HG02798 (cell line): ENCODE measurements at regions not wholly inside any gene's neighbourhood (a gene's known extent, or its start where the extent isn't known, plus 50 kb on each side); places are given as distances from the start of the nearest gene placed in this dataset.

Experiments
- ATAC-seq: cut with Tn5 transposase; IDR thresholded peaks from one replicate; pipeline ENCODE4 v1.9.1; 2021; ENCODE audit warnings: mild to moderate bottlenecking; ENCODE audit not compliant: unreplicated experiment, poor library complexity

- no peak for ATAC-seq
Observed at GRCh38 chr3:68468695-68469375, 463.5 kb downstream of the TAFA4 start.

DNA sequence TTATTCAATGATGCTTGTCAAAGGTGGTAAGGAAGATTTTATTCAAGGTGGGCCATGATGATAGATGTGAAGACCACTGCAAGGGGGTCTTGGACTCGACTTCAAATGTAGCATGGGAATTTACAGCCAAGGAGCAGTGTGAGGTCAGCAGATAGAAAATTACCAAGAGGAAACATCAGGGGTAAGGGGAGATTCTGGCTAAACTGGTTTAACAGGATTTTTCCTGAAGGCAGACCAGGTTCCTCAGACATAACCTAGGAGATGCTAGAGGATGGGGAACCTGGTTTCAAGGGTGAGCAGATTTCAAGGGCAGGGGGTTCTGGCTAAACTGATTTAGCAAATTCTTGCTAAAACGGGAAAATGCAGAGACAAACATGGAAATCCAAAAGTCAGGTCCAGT lies 464.9 kb downstream of the TAFA4 start:
- no peak for ATAC-seq

GRCh38 chr3:68458581-68458980 lies 473.8 kb downstream of the TAFA4 start:
- no peak for ATAC-seq

GRCh38 chr3:68448510-68449383 lies 483.6 kb downstream of the TAFA4 start:
- no peak for ATAC-seq

- ATAC-seq = no peak
Observed at GRCh38 chr3:68447885-68448284, 484.5 kb downstream of the TAFA4 start.

GRCh38 chr3:68441054-68441453 lies 491.3 kb downstream of the TAFA4 start:
- ATAC-seq = no peak

DNA sequence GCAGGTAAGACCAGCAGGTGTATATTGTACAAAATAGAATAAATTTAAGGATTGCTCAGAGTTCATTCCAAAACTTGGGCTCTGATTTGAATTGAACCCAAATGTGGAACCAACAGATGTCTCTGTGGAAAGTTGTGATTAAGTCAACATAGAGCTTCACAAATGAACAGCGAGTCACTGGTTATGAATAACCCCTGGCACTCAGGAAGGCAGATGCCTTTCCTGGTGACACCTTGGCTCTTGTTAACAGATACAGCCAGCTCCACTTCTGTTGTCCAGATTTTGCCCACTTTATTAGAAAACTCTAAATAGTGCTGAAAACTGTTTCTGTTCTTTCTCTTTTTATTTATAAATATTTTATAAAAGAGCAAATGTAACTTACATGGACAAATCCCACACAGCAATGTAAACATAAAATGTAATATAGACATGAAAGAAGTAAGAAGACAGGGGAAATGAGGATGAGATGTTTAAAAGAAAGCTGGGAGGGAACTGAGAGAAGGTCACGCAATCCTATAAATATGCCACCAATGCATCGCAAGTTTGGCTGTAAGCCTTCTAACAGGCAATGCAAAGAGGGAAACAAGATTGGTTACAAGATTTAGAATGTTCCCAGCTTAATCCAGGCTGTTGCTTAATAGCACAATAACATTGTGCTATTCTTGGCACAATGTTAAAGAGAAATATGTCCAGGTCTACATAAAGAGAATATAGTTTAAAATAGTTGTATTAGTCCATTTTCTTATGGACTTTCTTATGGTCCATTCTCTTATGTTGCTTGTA lies 495.5 kb downstream of the TAFA4 start:
- ATAC-seq = no peak

DNA sequence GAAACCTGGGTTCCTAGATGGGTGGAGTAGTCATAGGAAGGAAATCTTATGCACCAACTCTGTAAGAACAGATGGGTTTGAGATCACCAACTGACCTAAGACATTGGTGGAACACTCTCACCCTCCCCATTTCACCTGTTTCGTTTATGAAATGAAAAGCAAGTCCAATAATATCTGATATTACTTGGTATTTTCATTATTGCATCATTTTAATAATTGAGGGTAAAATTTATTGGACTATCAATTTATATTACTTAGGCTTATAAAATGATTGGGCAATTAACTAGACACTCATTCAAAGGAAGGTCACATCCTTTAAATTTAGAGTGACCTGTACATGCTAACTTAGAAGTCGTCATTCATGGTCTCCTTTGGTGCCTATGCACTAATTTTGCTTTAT lies 503.9 kb downstream of the TAFA4 start:
- no peak for ATAC-seq

DNA sequence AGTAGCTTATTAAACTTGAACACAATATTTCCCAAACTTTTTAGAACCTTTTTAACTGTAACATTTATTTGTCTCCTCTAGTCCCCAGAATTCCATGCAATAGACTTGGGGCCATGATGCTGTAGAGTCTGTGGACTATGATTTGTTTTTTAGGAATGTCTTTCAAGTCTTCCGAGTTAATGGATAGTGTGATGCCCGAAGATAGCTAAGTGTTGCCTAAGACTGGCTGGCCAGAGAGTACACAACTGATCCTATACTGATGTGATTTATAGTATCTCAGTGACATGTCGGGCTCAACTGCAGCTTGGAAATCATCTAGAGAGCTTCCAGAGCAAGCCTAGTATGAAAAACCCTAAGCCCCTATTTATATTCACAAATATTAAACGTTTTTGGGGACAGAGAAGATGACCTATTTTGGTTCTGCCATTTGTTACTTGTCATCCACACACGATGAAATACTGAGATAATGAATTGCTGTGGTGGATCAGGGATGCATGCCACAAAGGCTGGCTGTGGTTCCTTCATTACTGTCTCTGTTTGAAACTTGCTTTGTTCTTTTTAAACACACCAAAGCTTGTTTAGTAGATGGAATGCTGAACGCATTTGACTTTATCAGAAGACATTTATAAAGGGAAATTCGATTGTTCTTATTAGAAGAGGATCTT lies 507.4 kb downstream of the TAFA4 start:
- no peak for ATAC-seq

DNA sequence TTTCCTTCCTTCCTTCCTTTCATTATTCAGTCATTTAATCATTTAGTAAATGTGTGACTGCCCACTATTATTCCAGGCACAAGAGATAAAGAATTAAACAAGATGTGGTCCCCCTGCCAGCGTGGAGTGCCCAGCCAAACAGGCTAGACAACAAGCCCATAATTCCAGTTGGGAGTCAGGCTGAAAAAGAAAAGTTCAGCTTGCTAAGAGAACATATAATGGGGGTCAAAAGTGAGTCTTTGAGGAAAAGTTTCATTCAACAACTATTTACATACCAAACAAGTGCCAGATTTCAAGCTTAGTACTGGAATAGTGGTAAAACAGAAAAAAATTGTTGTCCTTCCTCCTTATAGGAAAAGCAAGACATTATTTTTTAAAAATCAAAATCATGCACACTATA lies 523.7 kb downstream of the TAFA4 start:
- ATAC-seq = no peak

DNA sequence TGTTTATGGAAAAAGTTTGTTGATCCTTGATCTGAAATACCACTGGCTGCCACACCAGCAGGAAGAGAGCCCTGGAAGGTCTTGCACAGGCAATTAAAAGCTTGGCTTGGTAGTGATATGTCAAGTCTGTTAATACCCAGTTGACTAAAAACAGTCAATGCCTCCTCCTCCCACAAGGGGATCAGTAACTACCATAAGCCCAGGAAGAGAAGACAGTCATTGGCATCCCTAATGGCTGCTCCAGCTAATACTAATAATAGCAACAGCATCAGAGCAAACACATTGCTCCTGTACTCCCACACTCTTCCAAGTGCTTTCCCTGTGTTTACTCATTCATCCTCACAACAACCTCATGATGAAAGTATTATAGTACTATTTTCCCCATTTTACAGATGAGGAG lies 528.6 kb downstream of the TAFA4 start:
- ATAC-seq = no peak

DNA sequence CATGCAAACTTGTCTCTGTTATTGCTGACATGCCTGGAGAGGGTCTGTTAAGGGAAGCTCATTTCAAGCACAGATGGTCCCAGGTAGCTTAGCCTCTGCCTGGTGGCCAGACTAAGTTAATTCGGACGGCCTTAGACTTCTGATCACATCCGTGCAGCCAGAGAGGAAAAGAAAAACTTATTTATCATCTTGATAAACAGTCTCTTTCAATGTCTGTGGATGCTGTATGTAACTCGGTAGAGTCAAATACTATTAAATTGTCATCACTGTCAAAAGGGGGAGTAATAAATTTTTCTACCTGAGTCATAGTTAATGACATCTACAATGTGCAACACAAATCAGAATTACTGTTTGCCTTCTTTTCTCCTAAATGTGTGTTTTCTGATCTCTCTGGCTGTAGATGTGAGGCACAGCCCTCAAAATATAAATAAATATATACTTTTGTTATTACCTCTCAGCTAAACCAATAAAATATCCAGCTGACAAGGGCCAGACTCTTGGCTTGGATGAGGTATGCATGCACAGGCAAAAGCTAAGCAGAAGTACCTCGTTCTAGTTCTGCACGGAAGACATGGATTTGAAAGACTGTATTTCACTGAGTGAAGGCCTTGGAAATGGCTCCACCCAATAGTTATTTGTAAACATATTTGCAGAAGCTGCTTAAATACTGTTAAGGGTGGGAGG lies 530.0 kb downstream of the TAFA4 start:
- no peak for ATAC-seq

- ATAC-seq = no peak
Observed at GRCh38 chr3:68378631-68379030, 553.7 kb downstream of the TAFA4 start.

DNA sequence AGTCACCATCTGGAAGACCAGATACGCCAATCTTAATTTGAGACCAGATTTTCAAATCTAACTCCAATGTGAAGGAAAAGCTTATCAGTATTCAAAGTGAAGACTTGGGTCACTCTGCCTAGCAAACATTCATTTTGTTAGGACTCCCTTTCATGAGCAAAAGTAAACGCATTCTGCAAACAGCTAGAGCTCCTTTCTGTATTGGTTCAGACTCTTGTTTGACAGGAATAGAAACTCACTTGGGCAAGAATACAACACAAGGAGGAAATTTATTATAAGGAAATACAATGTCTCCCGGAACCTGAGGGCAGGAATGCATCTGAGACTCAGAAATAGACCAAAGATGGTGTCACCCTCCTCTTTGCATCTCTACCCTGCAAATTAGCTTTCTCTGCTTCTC lies 558.6 kb downstream of the TAFA4 start:
- no peak for ATAC-seq

DNA sequence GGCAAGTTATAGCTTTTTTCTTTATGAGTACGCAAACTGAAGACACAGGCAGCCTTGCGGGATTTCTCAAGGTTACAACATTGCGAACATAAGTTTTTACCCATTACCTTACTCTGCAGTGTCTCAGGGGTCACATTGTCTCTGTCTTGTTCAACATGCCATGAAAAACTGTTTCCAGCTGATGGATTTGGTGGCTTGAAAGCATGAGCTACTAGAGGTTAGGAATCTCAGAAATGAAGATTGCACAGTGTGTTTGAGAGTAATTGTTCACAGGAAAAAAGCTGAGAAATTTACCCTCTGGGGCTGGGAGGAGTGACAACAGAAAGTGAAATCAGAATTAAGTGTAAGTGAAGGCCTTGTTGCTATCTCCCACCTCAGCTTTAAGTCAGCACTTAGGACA lies 568.6 kb downstream of the TAFA4 start:
- no peak for ATAC-seq

- ATAC-seq = no peak
Observed at GRCh38 chr3:68360492-68360891, 571.9 kb downstream of the TAFA4 start.

DNA sequence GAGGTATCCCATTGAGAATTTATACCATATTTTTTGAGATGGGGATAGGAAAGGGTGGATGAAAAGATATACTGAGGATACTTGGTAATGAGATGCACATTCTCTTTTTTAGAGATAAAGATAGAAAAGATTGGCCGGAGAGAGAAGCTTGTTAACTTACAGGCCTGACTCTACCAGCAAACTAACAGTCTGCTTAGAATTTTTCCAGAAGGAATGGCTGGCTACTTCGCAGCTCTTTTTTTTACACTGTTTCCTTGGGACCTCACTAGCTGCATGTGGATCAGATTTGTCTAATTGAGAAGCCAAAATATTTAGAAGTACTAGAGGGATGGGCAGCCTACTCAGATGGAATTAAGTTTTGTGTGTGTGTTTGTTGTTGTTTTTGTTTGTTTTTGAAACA lies 586.6 kb downstream of the TAFA4 start:
- ATAC-seq = no peak

GRCh38 chr3:68342426-68342825 lies 589.9 kb downstream of the TAFA4 start:
- ATAC-seq = no peak

DNA sequence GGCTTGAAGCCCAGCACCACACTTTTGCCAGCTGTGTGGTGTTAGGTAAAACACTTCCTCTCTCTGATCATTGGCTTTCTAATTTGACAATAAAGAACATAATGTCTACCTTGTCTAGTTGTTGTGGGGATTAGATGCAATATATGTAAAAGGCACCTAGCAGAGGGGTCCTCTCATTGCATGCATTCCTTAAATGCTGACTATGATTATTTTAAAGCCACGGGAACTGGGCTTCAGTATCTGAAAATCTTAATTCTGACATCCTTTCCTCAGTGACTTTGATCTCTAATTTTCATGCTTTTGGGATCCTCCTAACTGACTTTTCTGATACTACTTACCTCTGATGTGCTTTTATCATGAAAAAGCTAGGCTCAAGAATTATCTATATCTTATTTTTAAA lies 596.3 kb downstream of the TAFA4 start:
- ATAC-seq = no peak

DNA sequence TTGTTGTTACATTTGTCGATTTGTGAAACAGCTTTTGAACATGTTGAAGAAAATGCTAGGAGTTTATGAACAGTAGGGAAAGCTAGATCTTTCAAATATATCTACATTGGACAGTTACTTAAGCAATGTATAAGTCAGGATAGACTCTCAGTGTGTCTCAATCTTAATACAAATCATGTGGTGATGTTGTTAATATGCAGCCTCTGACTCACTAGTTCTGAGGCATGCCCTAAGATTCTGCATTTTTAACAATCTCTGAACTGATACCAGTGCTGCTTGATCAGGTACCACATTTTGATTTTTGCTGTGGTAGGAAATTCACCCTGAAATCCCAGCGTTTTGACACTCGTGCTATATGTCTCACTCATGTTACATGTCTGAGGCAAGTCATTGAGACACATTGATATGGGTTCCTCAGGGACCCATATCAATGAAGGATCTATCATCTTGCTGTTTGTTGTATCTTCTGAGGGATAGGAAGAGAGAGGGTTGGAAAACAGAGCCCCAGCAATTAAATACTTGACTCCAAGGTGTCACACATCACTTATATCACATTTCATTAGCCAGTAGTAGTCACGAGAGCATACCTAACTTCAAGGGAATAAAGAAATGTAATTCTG lies 597.9 kb downstream of the TAFA4 start:
- ATAC-seq = no peak
